Left lung (tissue), 4 donors: ENCODE measurements at regions not wholly inside any gene's neighbourhood (a gene's known extent, or its start where the extent isn't known, plus 50 kb on each side); places are given as distances from the start of the nearest gene placed in this dataset.

Experiments
- ATAC-seq: fragments of 200-7000 bp; cut with Tn5 transposase; one replicate; pipeline ENCODE4 v1.9.1; 2020; ENCODE audit warnings: moderate library complexity
- DNase-seq, 4 donors: peaks; one replicate each; pipeline ENCODE4 v3.0.0-alpha.2; 2013 to 2020
- H3K27ac ChIP-seq, 2 donors: fragments of 200-600 bp; sonication (generic) in 1 of 2; one replicate each; pipeline versions ENCODE4 v1.5.0 to v1.8.0; 2020 to 2021
- H3K27me3 ChIP-seq, 2 donors: fragments of 200-600 bp; sonication (generic) in 1 of 2; one replicate each; pipeline versions ENCODE4 v1.5.0 to v1.8.0; 2020 to 2021
- H3K36me3 ChIP-seq, 2 donors: fragments of 200-600 bp; sonication (generic) in 1 of 2; one replicate each; pipeline versions ENCODE4 v1.5.0 to v1.8.0; 2020 to 2021
- H3K4me1 ChIP-seq, 2 donors: fragments of 200-600 bp; one replicate each; pipeline ENCODE4 v1.8.0; 2021
- H3K4me3 ChIP-seq, 2 donors: fragments of 200-600 bp; sonication (generic) in 1 of 2; one replicate each; pipeline versions ENCODE4 v1.5.0 to v1.8.0; 2020 to 2021; ENCODE audit warnings: mild to moderate bottlenecking in 1 of 2
- H3K9me3 ChIP-seq, 2 donors: fragments of 200-600 bp; sonication (generic) in 1 of 2; one replicate each; pipeline versions ENCODE4 v1.5.0 to v1.8.0; 2020 to 2021
- intact Hi-C, 2 donors: fragments of 100-400 bp; cut with DNase I; formaldehyde crosslinking; loops; one replicate each; pipeline versions ENCODE4 v1.11.2 to v1.14.2; 2022
- TF ChIP-seq, protein P1 (sequence below), 2 donors: fragments of 200-600 bp; sonication (generic) in 1 of 2; IDR thresholded peaks; one replicate each; pipeline versions ENCODE4 v1.5.0 to v1.8.0; 2021; ENCODE audit warnings: antibody characterized with exemption in 2 of 2
- donor health status: DM: no; HTN: yes; CAD: no.
- donor health status: DM: no; HTN: no; CAD: no.

DNA sequence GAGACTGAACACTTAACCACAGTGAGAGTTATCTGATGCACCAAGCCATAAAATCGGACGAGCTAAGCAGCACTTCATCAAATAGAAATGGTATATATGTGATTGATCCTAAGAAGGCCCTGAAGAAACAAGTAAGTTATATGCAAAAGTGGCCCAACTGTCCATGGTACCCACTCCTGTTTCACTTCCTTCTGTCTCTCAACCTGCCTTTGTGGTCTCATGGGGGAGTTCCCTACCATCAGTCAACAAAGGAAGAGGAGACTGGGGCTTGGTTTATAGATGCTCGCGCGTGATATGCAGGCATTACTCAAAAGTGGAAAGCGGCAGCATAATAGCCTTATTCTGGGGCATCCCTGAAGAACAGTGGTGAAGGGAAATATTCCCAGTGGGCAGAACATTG, 543.9 kb upstream of the ADGRL4 start:
- Histone ChIP-seq H3K36me3 (no peaks in the 10 kb centered on the region), H3K4me3 (no peak overlapping the region), H3K4me1 (no peaks in the 10 kb centered on the region), H3K27me3 (no peaks in the 10 kb centered on the region), H3K9me3 (no peaks in the 10 kb centered on the region), H3K27ac (no peak overlapping the region)
- TF ChIP-seq, protein P1, sequence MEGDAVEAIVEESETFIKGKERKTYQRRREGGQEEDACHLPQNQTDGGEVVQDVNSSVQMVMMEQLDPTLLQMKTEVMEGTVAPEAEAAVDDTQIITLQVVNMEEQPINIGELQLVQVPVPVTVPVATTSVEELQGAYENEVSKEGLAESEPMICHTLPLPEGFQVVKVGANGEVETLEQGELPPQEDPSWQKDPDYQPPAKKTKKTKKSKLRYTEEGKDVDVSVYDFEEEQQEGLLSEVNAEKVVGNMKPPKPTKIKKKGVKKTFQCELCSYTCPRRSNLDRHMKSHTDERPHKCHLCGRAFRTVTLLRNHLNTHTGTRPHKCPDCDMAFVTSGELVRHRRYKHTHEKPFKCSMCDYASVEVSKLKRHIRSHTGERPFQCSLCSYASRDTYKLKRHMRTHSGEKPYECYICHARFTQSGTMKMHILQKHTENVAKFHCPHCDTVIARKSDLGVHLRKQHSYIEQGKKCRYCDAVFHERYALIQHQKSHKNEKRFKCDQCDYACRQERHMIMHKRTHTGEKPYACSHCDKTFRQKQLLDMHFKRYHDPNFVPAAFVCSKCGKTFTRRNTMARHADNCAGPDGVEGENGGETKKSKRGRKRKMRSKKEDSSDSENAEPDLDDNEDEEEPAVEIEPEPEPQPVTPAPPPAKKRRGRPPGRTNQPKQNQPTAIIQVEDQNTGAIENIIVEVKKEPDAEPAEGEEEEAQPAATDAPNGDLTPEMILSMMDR (IDR thresholded peaks at IDR 0.05) = no peak
- intact Hi-C loops = no loop called here
- DNase-seq (no peak), ATAC-seq (no peak)

DNA sequence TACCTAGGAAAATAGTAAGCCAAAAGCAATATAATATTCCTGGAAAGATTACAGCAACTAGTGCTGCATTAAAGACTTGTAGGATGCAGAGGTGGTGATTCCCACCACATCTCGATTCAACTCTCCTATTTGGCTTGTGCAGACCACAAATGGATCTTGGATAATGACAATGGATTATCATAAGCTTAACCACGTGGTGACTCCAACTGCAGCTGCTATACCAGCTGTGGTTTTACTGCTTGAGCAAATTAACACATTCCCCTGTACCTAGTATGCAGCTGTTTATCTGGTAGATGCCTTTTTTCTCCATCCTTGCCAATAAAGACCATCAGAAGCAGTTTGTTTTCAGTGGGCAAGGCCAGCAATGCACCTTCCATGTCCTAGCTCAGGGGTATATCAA, 542.7 kb upstream of the ADGRL4 start:
- Histone ChIP-seq H3K36me3 (no peaks in the 10 kb centered on the region), H3K9me3 (no peaks in the 10 kb centered on the region), H3K27me3 (no peaks in the 10 kb centered on the region), H3K4me1 (no peaks in the 10 kb centered on the region), H3K4me3 (no peak overlapping the region), H3K27ac (no peak overlapping the region)
- TF ChIP-seq, protein P1 (IDR thresholded peaks at IDR 0.05) = no peak
- ATAC-seq (no peak), DNase-seq (no peak)
- intact Hi-C loops = no loop called here

- DNase-seq (no peak), ATAC-seq (no peak)
- H3K27ac ChIP-seq = no peak overlapping the region
- H3K9me3 ChIP-seq = no peaks in the 10 kb centered on the region
- no peak overlapping the region for H3K4me3 ChIP-seq
- no peaks in the 10 kb centered on the region for H3K4me1 ChIP-seq
- H3K36me3 ChIP-seq = no peaks in the 10 kb centered on the region
- intact Hi-C loops = no loop called here
- TF ChIP-seq, protein P1 (IDR thresholded peaks at IDR 0.05) = no peak
- no peaks in the 10 kb centered on the region for H3K27me3 ChIP-seq
Observed at GRCh38 chr1:79547514-79547913, 541.0 kb upstream of the ADGRL4 start.

DNA sequence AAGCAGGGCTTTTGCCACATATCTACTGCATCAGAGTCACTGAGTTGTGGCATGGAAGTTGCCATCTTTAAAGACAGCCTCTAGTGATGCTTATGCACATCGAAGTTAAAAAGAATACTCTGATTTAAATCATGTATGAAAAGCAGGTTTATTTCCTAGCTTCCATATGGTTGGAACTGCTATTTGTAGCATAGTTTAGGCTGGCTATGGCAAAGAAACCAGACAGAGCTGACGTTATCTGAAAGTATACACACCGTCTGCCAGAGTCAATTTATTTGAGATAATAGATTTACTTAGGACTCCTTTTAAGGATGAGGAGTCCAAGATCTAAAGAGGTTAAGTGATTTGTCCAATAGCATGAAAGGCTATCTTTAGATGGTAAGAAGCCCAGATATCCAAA, 536.9 kb upstream of the ADGRL4 start:
- Histone ChIP-seq H3K9me3 (no peaks in the 10 kb centered on the region), H3K4me1 (no peaks in the 10 kb centered on the region), H3K36me3 (no peaks in the 10 kb centered on the region), H3K27me3 (no peaks in the 10 kb centered on the region), H3K27ac (no peak overlapping the region), H3K4me3 (no peak overlapping the region)
- intact Hi-C loops = no loop called here
- ATAC-seq = no peak
- no peak for DNase-seq
- TF ChIP-seq, protein P1 (IDR thresholded peaks at IDR 0.05) = no peak

GRCh38 chr1:79539001-79539400, 532.5 kb upstream of the ADGRL4 start:
- intact Hi-C loops = no loop called here
- Histone ChIP-seq H3K36me3 (no peaks in the 10 kb centered on the region), H3K27me3 (no peaks in the 10 kb centered on the region), H3K4me3 (no peak overlapping the region), H3K4me1 (no peaks in the 10 kb centered on the region), H3K9me3 (no peaks in the 10 kb centered on the region), H3K27ac (no peak overlapping the region)
- DNase-seq (no peak), ATAC-seq (no peak)
- TF ChIP-seq, protein P1 (IDR thresholded peaks at IDR 0.05) = no peak
